Motor neuron (in vitro differentiated cells): ENCODE measurements at regions not wholly inside any gene's neighbourhood (a gene's known extent, or its start where the extent isn't known, plus 50 kb on each side); places are given as distances from the start of the nearest gene placed in this dataset.
"Not testable (repeated sequence)": the region's sequence is repeated elsewhere in the genome, so short reads cannot be mapped to it uniquely, and the experiment has no call there.

ENCODE experiments used
- ATAC-seq, 8 experiments: fragments of 200-7000 bp; cut with Tn5 transposase; replicated peaks in 6 of 8; 2 replicates each; pipeline ENCODE4 v1.8.0; 2021; ENCODE audit warnings: mild to moderate bottlenecking in 8 of 8, moderate library complexity in 8 of 8
- H3K27ac ChIP-seq, 2 donors: fragments of 250-450 bp; sonication (Bioruptor Pico); 2 replicates each; pipeline ENCODE4 v1.9.0; 2021; ENCODE audit warnings: antibody characterized with exemption in 2 of 2, mild to moderate bottlenecking in 2 of 2, moderate library complexity in 1 of 2
- H3K4me1 ChIP-seq, 2 donors: fragments of 250-450 bp; sonication (Bioruptor Pico); replicated peaks in 1 of 2; 2 replicates each; pipeline ENCODE4 v1.6.1; 2021; ENCODE audit warnings: antibody characterized with exemption in 2 of 2, mild to moderate bottlenecking in 2 of 2, moderate library complexity in 1 of 2
- H3K4me3 ChIP-seq, 5 donors: fragments of 250-450 bp; sonication (Bioruptor Pico); 2 replicates each; pipeline ENCODE4 v1.9.0; 2021; ENCODE audit warnings: antibody characterized with exemption in 5 of 5, mild to moderate bottlenecking in 5 of 5, moderate library complexity in 4 of 5
- WGBS, 10 experiments: fragments of 450-650 bp; shearing (Covaris generic); methylation state at CpG; one replicate each; pipeline ENCODE4 v1.0.0; 2022; 5-methylcytosine and 5-hydroxymethylcytosine counted together
- in situ Hi-C, 9 experiments: fragments of 400-800 bp; cut with MboI; loops; one replicate each; pipeline ENCODE4 v1.15.0; 2021; ENCODE audit warnings: low sequenced_read_pairs in 9 of 9, low pct_unique_long_range_greater_than_20kb in 2 of 9; ENCODE audit not compliant: unreplicated experiment in 9 of 9

DNA sequence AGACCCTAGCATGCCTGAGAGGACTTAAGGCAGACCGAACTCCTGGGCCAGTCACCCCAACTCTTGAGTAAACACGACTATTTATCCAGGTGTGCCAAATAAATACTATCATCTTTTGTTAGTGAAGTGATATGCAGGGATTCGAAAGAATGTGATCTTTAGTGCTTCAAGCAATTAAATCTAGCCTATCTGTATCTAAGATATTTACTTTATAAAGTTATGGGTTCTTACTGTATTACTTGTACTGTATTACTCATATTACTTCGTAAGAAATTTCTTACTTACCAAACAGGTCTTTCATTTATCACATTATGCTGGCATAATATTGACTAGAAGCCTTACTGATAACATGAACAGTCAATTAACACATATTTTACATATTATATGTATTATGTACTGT, 211.6 kb upstream of the NECTIN3 start:
- in situ Hi-C loops: no loop called here
- H3K4me1 ChIP-seq: no peaks in the 10 kb centered on the region
- 50 to 83% (median 60%) methylated on average over 2 to 4 of the region's 4 CpGs for WGBS, 10 experiments

DNA sequence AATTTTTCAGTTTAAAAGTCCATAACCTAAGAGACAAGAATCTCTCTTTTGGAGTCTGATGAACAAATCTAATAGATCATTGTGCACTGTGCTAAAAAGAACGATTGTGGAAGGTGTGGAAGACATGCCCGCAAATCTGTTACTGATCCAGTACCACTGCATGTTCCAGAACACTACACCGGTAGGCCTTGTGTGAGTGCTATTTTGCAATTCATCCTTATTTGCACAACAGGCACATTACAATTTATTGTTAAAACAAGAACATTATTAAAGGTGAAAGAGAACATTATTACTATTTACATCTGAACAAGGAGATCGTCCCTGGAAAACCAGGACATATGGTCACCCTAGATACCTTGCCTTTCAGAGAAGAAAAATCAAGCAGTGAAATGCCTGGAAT, 205.7 kb upstream of the NECTIN3 start:
- no peak overlapping the region for H3K4me3 ChIP-seq
- 44 to 100% (median 89%) methylated on average over 1 to 4 of the region's 4 CpGs; no CpG with 5 or more reads in 2 of the 10 experiments for WGBS, 10 experiments
- H3K4me1 ChIP-seq: no peaks in the 10 kb centered on the region
- in situ Hi-C loops: no loop called here
- H3K27ac ChIP-seq: no peak overlapping the region
- ATAC-seq: no peak

More for the DNA sequence above, 211.6 kb upstream of the NECTIN3 start:
- H3K27ac ChIP-seq: no peak overlapping the region
- ATAC-seq: no peak
- no peak overlapping the region for H3K4me3 ChIP-seq

DNA sequence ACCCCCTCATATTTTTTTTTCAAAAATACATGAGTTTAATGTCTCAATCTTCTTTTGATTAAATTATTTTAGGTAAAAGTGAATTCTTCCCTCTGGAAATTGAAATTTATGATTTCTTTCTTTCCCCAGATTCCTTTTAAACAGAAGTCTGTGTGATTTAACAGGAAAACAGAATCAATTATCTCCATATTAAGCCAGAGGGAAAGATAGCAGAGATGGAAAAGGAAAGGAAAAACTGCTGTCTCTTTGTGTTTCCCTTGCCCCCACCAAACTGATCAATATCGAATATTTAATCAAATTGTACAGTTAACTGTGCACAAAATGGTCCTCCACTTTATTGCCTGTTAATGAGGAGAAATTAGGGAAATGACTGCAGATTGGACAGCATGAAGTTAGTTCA, 203.5 kb upstream of the NECTIN3 start:
- 0 to 67% (median 33%) methylated on average over 1 of the region's 1 CpG; no CpG with 5 or more reads in 4 of the 10 experiments for WGBS, 10 experiments
- H3K4me1 ChIP-seq: no peaks in the 10 kb centered on the region
- in situ Hi-C loops: no loop called here
- ATAC-seq: no peak
- no peak overlapping the region for H3K4me3 ChIP-seq
- no peak overlapping the region for H3K27ac ChIP-seq

DNA sequence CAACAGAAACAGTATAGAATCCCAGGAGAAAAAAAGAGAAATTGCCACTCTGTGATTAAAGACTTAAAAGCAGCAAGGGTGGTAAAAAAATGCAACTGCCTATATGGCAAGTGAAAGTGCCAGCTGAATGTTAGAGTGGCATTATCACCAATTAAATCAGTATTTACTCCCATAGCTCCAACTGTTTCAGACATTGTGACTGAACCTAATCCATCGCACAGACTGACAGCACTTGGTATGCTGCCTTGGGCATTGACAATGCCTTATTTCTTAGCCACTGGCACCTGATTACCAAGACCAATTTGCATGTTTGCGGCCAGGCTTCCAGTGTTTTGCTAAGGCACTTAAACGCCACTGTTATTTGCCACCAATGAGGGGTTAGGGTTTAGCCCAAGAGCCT, 201.9 kb upstream of the NECTIN3 start:
- no peak overlapping the region for H3K4me3 ChIP-seq
- in situ Hi-C loops: no loop called here
- ATAC-seq: no peak
- no peaks in the 10 kb centered on the region for H3K4me1 ChIP-seq
- whole genome bisulfite sequencing, 10 experiments: 45 to 100% (median 98%) methylated on average over 1 to 3 of the region's 3 CpGs; no CpG with 5 or more reads in 2 of the 10 experiments
- H3K27ac ChIP-seq: no peak overlapping the region

DNA sequence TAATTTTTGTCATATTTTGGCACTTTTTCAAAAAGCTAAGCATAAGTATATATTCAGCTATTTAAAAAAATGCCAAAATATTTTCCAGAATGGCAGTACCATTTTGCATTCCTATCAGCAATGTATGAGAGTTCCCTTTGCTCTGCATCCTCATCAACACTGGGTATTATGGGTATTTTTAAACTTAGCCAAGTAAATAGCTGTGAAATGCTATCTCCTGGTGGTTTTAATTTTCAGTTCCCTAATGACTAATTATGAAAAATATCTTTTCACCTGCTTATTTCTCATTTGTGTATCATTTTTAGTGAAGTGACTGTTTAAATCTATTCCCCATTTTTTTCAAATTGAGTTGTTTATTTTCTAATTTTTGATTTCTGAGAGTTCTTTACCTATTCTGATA, 199.7 kb upstream of the NECTIN3 start:
- Histone ChIP-seq H3K4me1 (no peaks in the 10 kb centered on the region), H3K27ac (no peak overlapping the region), H3K4me3 (no peak overlapping the region)
- ATAC-seq: no peak
- in situ Hi-C loops: no loop called here

DNA sequence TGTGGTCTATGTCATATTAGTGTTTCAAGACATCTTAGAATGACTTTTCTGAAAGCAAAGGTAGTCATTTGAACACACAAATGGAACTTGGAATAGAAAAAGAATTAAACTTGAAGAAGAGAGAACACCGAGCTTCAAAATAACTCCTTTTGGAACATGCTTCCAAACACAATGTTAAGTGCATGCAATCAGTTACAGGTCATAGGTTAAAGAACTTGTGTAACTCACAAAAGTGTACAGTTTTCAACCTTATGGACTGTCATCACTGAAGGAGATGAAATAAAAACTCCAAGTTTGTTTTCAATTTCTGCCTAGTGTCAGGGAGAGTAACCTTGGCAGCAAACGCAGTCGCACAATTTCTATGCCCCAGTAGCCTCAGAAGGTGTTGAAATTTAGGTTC, 192.9 kb upstream of the NECTIN3 start:
- Histone ChIP-seq H3K27ac (no peak overlapping the region), H3K4me1 (no peaks in the 10 kb centered on the region), H3K4me3 (no peak overlapping the region)
- WGBS, 10 experiments: 65 to 100% (median 96%) methylated on average over 1 to 3 of the region's 3 CpGs; no CpG with 5 or more reads in 1 of the 10 experiments
- in situ Hi-C loops: no loop called here
- no peak for ATAC-seq

DNA sequence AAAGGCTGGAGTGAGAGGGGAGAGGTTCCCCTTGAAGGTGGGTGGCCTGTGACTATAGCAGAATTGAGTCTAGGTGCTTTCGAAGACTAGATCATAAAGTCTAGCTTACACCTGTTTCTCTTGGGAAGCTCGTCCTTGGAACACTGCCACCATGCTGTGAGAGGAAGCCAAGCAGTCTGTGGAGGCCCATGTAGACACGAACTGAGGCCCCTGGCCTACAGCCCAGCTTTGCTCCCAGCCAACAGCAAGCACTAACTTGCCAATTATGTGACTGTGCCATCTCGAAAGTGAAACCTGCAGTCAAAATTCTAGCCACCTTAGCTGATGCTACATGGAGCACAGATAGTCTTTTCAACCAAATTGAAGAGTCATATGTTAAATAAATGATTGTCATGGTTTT, 190.5 kb upstream of the NECTIN3 start:
- no peak overlapping the region for H3K4me3 ChIP-seq
- H3K27ac ChIP-seq: no peak overlapping the region
- peaks cover 0 to under 1% of the 10 kb centered on the region in 2 donors for H3K4me1 ChIP-seq
- in situ Hi-C loops: no loop called here
- WGBS, 10 experiments: 17 to 100% (median 80%) methylated on average over 1 to 4 of the region's 4 CpGs; no CpG with 5 or more reads in 3 of the 10 experiments
- ATAC-seq: peak in 1 of 8 experiments; percentile 48

DNA sequence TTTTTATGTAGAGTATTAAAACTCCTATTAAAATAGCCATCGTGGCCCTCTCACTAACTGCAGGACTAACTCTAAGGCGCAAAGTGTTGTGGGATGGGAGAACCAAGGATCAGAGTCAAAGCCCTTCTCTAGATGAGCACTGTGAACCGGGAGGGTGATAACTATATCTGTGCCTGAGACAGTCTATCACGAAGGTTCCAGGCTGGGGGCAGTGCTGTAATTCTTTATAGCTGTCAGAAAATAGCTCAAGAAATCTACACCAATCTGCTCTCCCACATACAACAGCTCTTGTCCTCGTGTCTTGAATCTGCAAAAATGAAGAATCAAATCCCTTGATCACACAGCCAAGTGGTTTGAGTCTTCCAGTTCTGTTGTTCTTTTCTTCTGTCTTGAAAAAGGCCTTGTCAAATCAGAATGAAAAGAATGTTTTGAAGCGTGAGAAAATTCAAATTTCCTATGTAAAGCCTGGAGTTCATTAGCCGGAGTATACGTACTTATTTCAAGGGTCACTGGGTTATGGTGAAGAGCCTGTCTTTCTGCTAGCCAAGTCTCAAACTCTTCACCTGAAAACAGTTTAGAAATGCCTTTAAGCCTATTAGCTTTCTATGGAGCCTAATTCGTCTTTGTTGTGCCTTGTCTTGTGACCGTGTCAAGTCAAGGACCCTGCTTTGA, 185.3 kb upstream of the NECTIN3 start:
- peak in 5 of 8 experiments; percentile 43 to 94 (median 66) for ATAC-seq
- 22 to 96% (median 36%) methylated on average over 4 to 10 of the region's 10 CpGs for WGBS, 10 experiments
- H3K4me1 ChIP-seq: peaks cover 3 to 8% of the 10 kb centered on the region in 2 donors
- H3K27ac ChIP-seq: no peak overlapping the region
- no peak overlapping the region for H3K4me3 ChIP-seq
- in situ Hi-C loops: no loop called here

DNA sequence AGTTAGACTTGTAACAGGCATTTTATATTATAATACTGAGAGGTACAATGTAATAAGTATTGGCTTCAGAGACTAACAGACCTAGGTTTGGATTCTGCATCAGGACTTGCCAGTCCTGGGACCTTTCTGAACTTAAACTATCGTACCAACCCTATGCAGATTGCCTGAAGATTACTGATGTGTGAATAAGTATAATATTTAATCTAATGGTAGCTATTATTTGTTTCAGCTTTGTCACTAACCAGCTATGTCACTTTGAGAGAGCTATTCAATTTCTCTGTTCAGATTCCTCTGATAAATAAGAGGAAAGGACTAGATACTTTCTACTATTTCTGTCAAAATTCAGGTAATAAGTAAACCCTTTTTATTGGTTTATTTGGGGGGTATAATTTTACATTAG, 184.4 kb upstream of the NECTIN3 start:
- Histone ChIP-seq H3K4me3 (no peak overlapping the region), H3K27ac (no peak overlapping the region), H3K4me1 (peaks cover 3 to 8% of the 10 kb centered on the region in 2 donors)
- 50 to 100% (median 70%) methylated on average over 1 of the region's 1 CpG; no CpG with 5 or more reads in 1 of the 10 experiments for WGBS, 10 experiments
- ATAC-seq: no peak
- in situ Hi-C loops: no loop called here

DNA sequence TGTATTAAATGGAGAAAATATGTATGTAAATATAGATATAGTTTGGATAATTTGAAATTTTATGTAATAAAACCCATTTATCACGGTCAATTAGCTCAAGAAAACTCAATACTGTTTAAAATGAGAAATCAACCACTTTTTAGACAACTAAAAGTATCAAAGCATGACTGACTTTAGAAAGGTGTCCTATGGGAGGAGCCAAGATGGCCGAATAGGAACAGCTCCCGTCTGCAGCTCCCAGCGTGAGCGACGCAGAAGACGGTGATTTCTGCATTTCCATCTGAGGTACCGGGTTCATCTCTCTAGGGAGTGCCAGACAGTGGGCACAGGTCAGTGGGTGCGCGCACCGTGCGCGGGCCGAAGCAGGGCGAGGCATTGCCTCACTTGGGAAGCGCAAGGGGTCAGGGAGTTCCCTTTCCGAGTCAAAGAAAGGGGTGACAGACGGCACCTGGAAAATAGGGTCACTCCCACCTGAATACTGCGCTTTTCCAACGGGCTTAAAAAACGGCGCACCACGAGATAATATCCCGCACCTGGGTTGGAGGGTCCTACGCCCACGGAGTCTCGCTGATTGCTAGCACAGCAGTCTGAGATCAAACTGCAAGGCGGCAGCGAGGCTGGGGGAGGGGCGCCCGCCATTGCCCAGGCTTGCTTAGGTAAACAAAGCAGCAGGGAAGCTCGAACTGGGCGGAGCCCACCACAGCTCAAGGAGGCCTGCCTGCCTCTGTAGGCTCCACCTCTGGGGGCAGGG, 182.8 kb upstream of the NECTIN3 start:
- H3K4me1 ChIP-seq, in situ Hi-C loops: not testable (repeated sequence)
- ATAC-seq: peak in 3 of 8 experiments; percentile 31 to 41 (median 33)
- peak overlapping the region; percentile 35 to 84 (median 49) for H3K4me3 ChIP-seq
- 28 to 100% (median 48%) methylated on average over 1 to 7 of the region's 33 CpGs for WGBS, 10 experiments
- peak overlapping the region; percentile 41 to 88 for H3K27ac ChIP-seq

DNA sequence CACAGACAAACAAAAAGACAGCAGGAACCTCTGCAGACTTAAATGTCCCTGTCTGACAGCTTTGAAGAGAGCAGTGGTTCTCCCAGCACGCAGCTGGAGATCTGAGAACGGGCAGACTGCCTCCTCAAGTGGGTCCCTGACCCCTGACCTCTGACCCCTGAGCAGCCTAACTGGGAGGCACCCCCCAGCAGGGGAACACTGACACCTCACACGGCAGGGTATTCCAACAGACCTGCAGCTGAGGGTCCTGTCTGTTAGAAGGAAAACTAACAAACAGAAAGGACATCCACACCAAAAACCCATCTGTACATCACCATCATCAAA, 182.3 kb upstream of the NECTIN3 start:
- Histone ChIP-seq H3K27ac (peak overlapping the region in 1 of 2 donors; percentile 88), H3K4me3 (peak overlapping the region; percentile 35 to 84 (median 49))
- ATAC-seq, H3K4me1 ChIP-seq, in situ Hi-C loops: not testable (repeated sequence)
- WGBS, 10 experiments: no CpG with 5 or more reads among the region's 3 CpGs

DNA sequence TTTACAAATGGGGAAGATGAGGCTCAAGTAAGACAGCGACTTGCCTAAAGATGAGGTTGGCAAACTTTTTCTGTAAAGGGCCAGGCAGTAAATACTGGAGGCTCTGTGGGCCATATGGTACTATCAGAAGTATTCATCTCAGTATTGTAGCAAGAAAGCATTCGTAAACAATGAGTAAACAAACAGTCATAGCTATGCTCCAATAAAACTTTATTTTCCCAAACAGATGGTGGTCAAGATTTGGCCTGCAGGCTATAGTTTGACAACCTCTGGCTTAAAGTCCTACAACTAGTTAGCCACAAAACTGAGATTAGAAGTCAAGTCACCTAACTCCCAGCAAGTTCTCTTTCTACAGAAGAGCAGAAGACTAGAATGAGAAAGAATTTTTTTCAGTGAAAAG, 177.0 kb upstream of the NECTIN3 start:
- Histone ChIP-seq H3K4me3 (no peak overlapping the region), H3K4me1 (no peaks in the 10 kb centered on the region), H3K27ac (no peak overlapping the region)
- ATAC-seq: no peak
- 40 to 100% (median 86%) methylated on average over 1 to 2 of the region's 2 CpGs for WGBS, 10 experiments
- in situ Hi-C loops: no loop called here

DNA sequence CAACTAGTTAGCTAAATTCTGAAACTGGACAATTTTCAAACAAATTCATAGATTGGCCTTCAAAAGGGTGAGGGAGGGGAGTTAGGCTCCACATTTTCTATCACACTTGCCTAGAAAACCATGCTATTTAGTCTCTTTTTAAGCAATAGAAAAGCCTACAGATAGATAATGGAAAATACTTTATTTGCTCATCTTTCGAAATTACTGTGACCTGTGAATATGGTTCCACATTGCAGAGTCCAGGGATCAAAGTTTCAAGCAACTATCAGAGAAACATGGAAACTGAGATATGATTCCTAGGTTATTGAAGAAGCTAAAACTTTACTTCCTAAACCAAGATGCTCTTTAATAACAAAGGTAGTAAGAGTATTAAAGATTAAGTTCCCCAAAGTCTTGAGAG, 176.6 kb upstream of the NECTIN3 start:
- no peak for ATAC-seq
- WGBS, 10 experiments: 71 to 100% (median 94%) methylated on average over 1 of the region's 1 CpG; no CpG with 5 or more reads in 2 of the 10 experiments
- in situ Hi-C loops: no loop called here

DNA sequence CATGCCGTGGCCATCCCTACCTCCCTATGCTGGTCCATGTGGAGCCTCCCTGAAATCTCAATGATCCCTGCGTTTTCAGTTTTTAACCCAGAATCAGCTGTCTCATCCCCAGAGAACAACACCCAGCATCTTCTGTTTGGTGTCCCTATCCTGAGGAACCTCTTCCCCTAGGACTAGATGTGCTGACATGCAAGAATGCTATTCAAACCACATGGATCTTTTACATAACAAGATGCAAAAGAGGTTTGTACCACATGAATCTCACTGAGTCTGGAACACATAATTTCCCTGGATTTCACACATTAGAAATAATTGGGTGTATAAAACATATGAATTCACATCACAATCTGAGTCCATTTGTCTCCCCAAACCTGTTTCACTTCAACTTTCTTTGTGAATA, 174.6 kb upstream of the NECTIN3 start:
- no peak overlapping the region for H3K4me3 ChIP-seq
- H3K27ac ChIP-seq: no peak overlapping the region
- in situ Hi-C loops: no loop called here
- 43 to 100% (median 96%) methylated on average over 1 to 2 of the region's 2 CpGs; no CpG with 5 or more reads in 2 of the 10 experiments for WGBS, 10 experiments
- peak in 3 of 8 experiments; percentile 78 to 99 (median 87) for ATAC-seq
- no peaks in the 10 kb centered on the region for H3K4me1 ChIP-seq

More for the DNA sequence above, 176.6 kb upstream of the NECTIN3 start:
- Histone ChIP-seq H3K4me1 (no peaks in the 10 kb centered on the region), H3K4me3 (no peak overlapping the region), H3K27ac (no peak overlapping the region)
